ENCODE measurements at regions not wholly inside any gene's neighbourhood (a gene's known extent, or its start where the extent isn't known, plus 50 kb on each side); places are given as distances from the start of the nearest gene placed in this dataset.

- TF ChIP-seq POLR2A (IDR thresholded peaks at IDR 0.05): no peak
- TF ChIP-seq, protein P1, sequence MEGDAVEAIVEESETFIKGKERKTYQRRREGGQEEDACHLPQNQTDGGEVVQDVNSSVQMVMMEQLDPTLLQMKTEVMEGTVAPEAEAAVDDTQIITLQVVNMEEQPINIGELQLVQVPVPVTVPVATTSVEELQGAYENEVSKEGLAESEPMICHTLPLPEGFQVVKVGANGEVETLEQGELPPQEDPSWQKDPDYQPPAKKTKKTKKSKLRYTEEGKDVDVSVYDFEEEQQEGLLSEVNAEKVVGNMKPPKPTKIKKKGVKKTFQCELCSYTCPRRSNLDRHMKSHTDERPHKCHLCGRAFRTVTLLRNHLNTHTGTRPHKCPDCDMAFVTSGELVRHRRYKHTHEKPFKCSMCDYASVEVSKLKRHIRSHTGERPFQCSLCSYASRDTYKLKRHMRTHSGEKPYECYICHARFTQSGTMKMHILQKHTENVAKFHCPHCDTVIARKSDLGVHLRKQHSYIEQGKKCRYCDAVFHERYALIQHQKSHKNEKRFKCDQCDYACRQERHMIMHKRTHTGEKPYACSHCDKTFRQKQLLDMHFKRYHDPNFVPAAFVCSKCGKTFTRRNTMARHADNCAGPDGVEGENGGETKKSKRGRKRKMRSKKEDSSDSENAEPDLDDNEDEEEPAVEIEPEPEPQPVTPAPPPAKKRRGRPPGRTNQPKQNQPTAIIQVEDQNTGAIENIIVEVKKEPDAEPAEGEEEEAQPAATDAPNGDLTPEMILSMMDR (IDR thresholded peaks at IDR 0.05): no peak
Measured at GRCh38 chr9:107938801-107939386, 449.3 kb upstream of the KLF4 start.
